HCT116 (cell line): ENCODE measurements at regions not wholly inside any gene's neighbourhood (a gene's known extent, or its start where the extent isn't known, plus 50 kb on each side); places are given as distances from the start of the nearest gene placed in this dataset.

Experiments
- ATAC-seq: fragments of 200-7000 bp; cut with Tn5 transposase; 2 replicates; pipeline ENCODE4 v1.9.1; 2020; ENCODE audit warnings: mild to moderate bottlenecking, moderate library complexity
- BruUV-seq: library from RNA; stranded (reverse); fragments of 400-500 nt; replicated peaks from 2 replicates; lab custom pipeline; 2021; lab: Mats Ljungman, UMichigan
- CTCF ChIA-PET: fragments of 300-600 bp; sonication (Branson Sonifier 250); formaldehyde crosslinking; loops from one replicate; lab custom pipeline; 2021; ENCODE audit warnings: antibody characterized with exemption; lab: Charles Lee
- POLR2A ChIA-PET: fragments of 300-600, 350-600 bp; sonication (Branson Sonifier 250); formaldehyde crosslinking; loops from one replicate; lab custom pipeline; 2021; ENCODE audit warnings: antibody characterized with exemption; lab: Charles Lee
- RAD21 ChIA-PET, 2 experiments: fragments of 300-600 bp; sonication (Branson Sonifier 250); formaldehyde crosslinking; loops; one replicate each; lab custom pipeline; 2023; ENCODE audit warnings: low total read pairs in 2 of 2; ENCODE audit not compliant: uncharacterized antibody in 2 of 2, unreplicated experiment in 2 of 2, low non-redundant PET in 1 of 2; lab: Charles Lee
- DNase-seq: peaks from one replicate; pipeline ENCODE4 v3.0.0-alpha.2; 2010; ENCODE audit warnings: low read depth, low spot score
- H2AFZ ChIP-seq: fragments of 200-600 bp; shearing (Covaris generic), sonication (generic); 2 replicates; pipeline ENCODE4 v1.6.1; 2017; ENCODE audit warnings: low read depth, mixed run types, mixed read lengths, antibody characterized with exemption, low read length; ENCODE audit not compliant: poor library complexity, severe bottlenecking
- H3K27ac ChIP-seq: 2 replicates; pipeline ENCODE4 v1.5.1; 2012; ENCODE audit warnings: low read depth, low read length
- H3K27me3 ChIP-seq: fragments of 200-600 bp; sonication (generic); 2 replicates; pipeline ENCODE4 v1.6.1; 2016; ENCODE audit warnings: mixed run types, low read length, mixed read lengths; ENCODE audit not compliant: insufficient read depth
- H3K36me3 ChIP-seq, 2 experiments: fragments of 200-500 bp in 1 of 2; fragments of 200-600 bp in 1 of 2; sonication (Bioruptor generic) in 1 of 2; sonication (generic) in 1 of 2; 2 replicates each; pipeline versions ENCODE4 v1.5.1 to v1.6.1; 2014 to 2016; ENCODE audit warnings: low read length in 2 of 2, inconsistent platforms in 1 of 2, mixed read lengths in 1 of 2, mixed run types in 1 of 2; ENCODE audit not compliant: insufficient read depth in 2 of 2, control insufficient read depth in 1 of 2
- H3K4me1 ChIP-seq, 2 experiments: fragments of 200-600 bp in 1 of 2; sonication (generic) in 1 of 2; 2 replicates each; pipeline versions ENCODE4 v1.5.1 to v1.6.1; 2012 to 2017; ENCODE audit warnings: low read length in 2 of 2, inconsistent platforms in 1 of 2, mild to moderate bottlenecking in 1 of 2, mixed read lengths in 1 of 2, mixed run types in 1 of 2, moderate library complexity in 1 of 2; ENCODE audit not compliant: insufficient read depth in 2 of 2, control insufficient read depth in 1 of 2
- H3K4me2 ChIP-seq: fragments of 200-600 bp; sonication (generic); 2 replicates; pipeline ENCODE4 v1.6.1; 2017; ENCODE audit warnings: mixed run types, low read length, mixed read lengths
- H3K4me3 ChIP-seq, 2 experiments: fragments of 200-600 bp in 1 of 2; sonication (generic) in 1 of 2; replicated peaks in 1 of 2; 2 replicates each; pipeline ENCODE4 v1.5.1; 2011 to 2016; ENCODE audit warnings: low read length in 2 of 2, control low read depth in 1 of 2, low read depth in 1 of 2, mild to moderate bottlenecking in 1 of 2, mixed read lengths in 1 of 2, mixed run types in 1 of 2
- H3K79me2 ChIP-seq: fragments of 200-600 bp; sonication (generic); 2 replicates; pipeline ENCODE4 v1.6.1; 2017; ENCODE audit warnings: mild to moderate bottlenecking, mixed run types, low read length, moderate library complexity, mixed read lengths; ENCODE audit not compliant: insufficient read depth
- H3K9ac ChIP-seq: fragments of 200-600 bp; sonication (generic); 2 replicates; pipeline ENCODE4 v1.6.1; 2016; ENCODE audit warnings: low read length, mixed read lengths
- H3K9me2 ChIP-seq: fragments of 200-600 bp; sonication (generic), shearing (Covaris generic); 2 replicates; pipeline ENCODE4 v1.6.1; 2017; ENCODE audit warnings: mixed run types, mild to moderate bottlenecking, moderate library complexity; ENCODE audit not compliant: insufficient read depth
- H3K9me3 ChIP-seq, 2 experiments: fragments of 200-500 bp in 1 of 2; fragments of 200-600 bp in 1 of 2; sonication (Bioruptor generic) in 1 of 2; sonication (generic) in 1 of 2; 2 replicates each; pipeline ENCODE4 v1.6.1; 2014 to 2017; ENCODE audit warnings: low read length in 2 of 2, mixed read lengths in 2 of 2, inconsistent platforms in 1 of 2, low read depth in 1 of 2, mild to moderate bottlenecking in 1 of 2, mixed run types in 1 of 2, moderate library complexity in 1 of 2; ENCODE audit not compliant: control insufficient read depth in 1 of 2, insufficient read depth in 1 of 2
- H4K20me1 ChIP-seq: fragments of 200-600 bp; sonication (generic), shearing (Covaris generic); 2 replicates; pipeline ENCODE4 v1.6.1; 2017; ENCODE audit warnings: mixed run types, mild to moderate bottlenecking, moderate library complexity; ENCODE audit not compliant: insufficient read depth
- ATF3 ChIP-seq: IDR thresholded peaks from 2 replicates; pipeline ENCODE4 v1.6.1; 2012
- CBX3 ChIP-seq: IDR thresholded peaks from 2 replicates; pipeline ENCODE4 v1.6.1; 2012; ENCODE audit warnings: low read depth
- CEBPB ChIP-seq: IDR thresholded peaks from 2 replicates; pipeline ENCODE4 v1.6.1; 2012; ENCODE audit warnings: low read depth
- CTCF ChIP-seq, 3 experiments: fragments of 200-600 bp in 1 of 3; sonication (generic) in 1 of 3; IDR thresholded peaks in 2 of 3; conservative IDR thresholded peaks in 1 of 3; 2 replicates each; pipeline ENCODE4 v1.5.1; 2012 to 2017; ENCODE audit warnings: low read depth in 2 of 3, low read length in 2 of 3, antibody characterized with exemption in 1 of 3, borderline replicate concordance in 1 of 3, control low read depth in 1 of 3, mild to moderate bottlenecking in 1 of 3, mixed read lengths in 1 of 3, mixed run types in 1 of 3, moderate library complexity in 1 of 3; ENCODE audit not compliant: insufficient read depth in 1 of 3
- EGR1 ChIP-seq: IDR thresholded peaks from 2 replicates; pipeline ENCODE4 v1.6.1; 2012; ENCODE audit warnings: low read depth
- EZH2phosphoT487 ChIP-seq: fragments of 200-600 bp; IDR thresholded peaks from 2 replicates; pipeline ENCODE4 v1.6.1; 2018; ENCODE audit warnings: antibody characterized with exemption, borderline replicate concordance
- FOSL1 ChIP-seq: IDR thresholded peaks from 2 replicates; pipeline ENCODE4 v1.6.1; 2012; ENCODE audit warnings: low read depth
- MAX ChIP-seq: IDR thresholded peaks from 2 replicates; pipeline ENCODE4 v1.6.1; 2012
- POLR2A ChIP-seq: IDR thresholded peaks from 2 replicates; pipeline ENCODE4 v1.7.0; 2011; ENCODE audit warnings: borderline replicate concordance; ENCODE audit not compliant: insufficient read depth, insufficient read length; ENCODE audit errors: extremely low read depth
- POLR2AphosphoS5 ChIP-seq: IDR thresholded peaks from 2 replicates; pipeline ENCODE4 v1.6.1; 2011; ENCODE audit warnings: mild to moderate bottlenecking, low read depth, low read length, moderate library complexity
- RAD21 ChIP-seq: IDR thresholded peaks from 2 replicates; pipeline ENCODE4 v1.6.1; 2012; ENCODE audit warnings: low read depth, mild to moderate bottlenecking
- SIN3A ChIP-seq: IDR thresholded peaks from 2 replicates; pipeline ENCODE4 v1.6.1; 2012; ENCODE audit warnings: low read depth
- SP1 ChIP-seq: IDR thresholded peaks from 2 replicates; pipeline ENCODE4 v1.6.1; 2012; ENCODE audit warnings: low read depth
- SRF ChIP-seq: IDR thresholded peaks from 2 replicates; pipeline ENCODE4 v1.6.1; 2012; ENCODE audit warnings: low read depth
- TCF7L2 ChIP-seq: IDR thresholded peaks from 2 replicates; pipeline ENCODE4 v1.7.0; 2011; ENCODE audit warnings: borderline replicate concordance, inconsistent platforms; ENCODE audit not compliant: insufficient read depth, insufficient read length; ENCODE audit errors: extremely low read depth
- YY1 ChIP-seq: IDR thresholded peaks from 2 replicates; pipeline ENCODE4 v1.6.1; 2011; ENCODE audit warnings: low read length, low read depth, moderate library complexity, mild to moderate bottlenecking; ENCODE audit not compliant: insufficient replicate concordance; ENCODE audit errors: extremely low read depth
- ZBTB33 ChIP-seq: IDR thresholded peaks from 2 replicates; pipeline ENCODE4 v1.6.1; 2011; ENCODE audit warnings: mild to moderate bottlenecking, low read length, moderate library complexity; ENCODE audit not compliant: insufficient replicate concordance; ENCODE audit errors: extremely low read depth
- ZFX ChIP-seq: fragments of 450-650 bp; IDR thresholded peaks from 2 replicates; pipeline ENCODE4 v1.6.1; 2017
- ZNF274 ChIP-seq: fragments of 200-500 bp; sonication (Bioruptor generic); IDR thresholded peaks from 2 replicates; pipeline ENCODE4 v1.6.1; 2014; ENCODE audit warnings: mild to moderate bottlenecking, low read depth, low read length, inconsistent platforms
- intact Hi-C: fragments of 100-400 bp; cut with micrococcal nuclease; formaldehyde crosslinking; loops from 2 replicates; pipeline ENCODE4 v1.10.0; 2022

- no peaks in the 10 kb centered on the region for H3K9me2 ChIP-seq
- no peaks in the 10 kb centered on the region for H4K20me1 ChIP-seq
- peaks cover 0 to 6% of the 10 kb centered on the region in 2 experiments; a peak in 2 of 4 replicates for H3K9me3 ChIP-seq
- BruUV-seq = no TSS peak
- H3K36me3 ChIP-seq = no peaks in the 10 kb centered on the region
- POLR2A ChIA-PET = no interaction called here
- TF ChIP-seq ZNF274 (no peak), EGR1 (no peak), CTCF (IDR thresholded peaks at IDR 0.05 in 2 of 3, conservative IDR thresholded peaks at IDR 0.05 in 1 of 3; ENCODE audit: borderline replicate concordance in 1 of 3, insufficient read depth in 1 of 3, low read depth in 2 of 3, low read length in 2 of 3) (no peak), RAD21 (no peak), ZFX (no peak), SRF (no peak), MAX (no peak), POLR2AphosphoS5 (no peak), CBX3 (no peak), SP1 (no peak), TCF7L2 (no peak), ATF3 (no peak), CEBPB (no peak), POLR2A (no peak), ZBTB33 (no peak), SIN3A (no peak), EZH2phosphoT487 (no peak), FOSL1 (no peak), YY1 (no peak)
- H3K4me1 ChIP-seq = no peaks in the 10 kb centered on the region
- DNase-seq = no peak
- RAD21 ChIA-PET = no interaction called here
- no peak overlapping the region for H2AFZ ChIP-seq
- no peak overlapping the region for H3K9ac ChIP-seq
- intact Hi-C loops = no loop called here
- no peak overlapping the region for H3K27ac ChIP-seq
- H3K4me3 ChIP-seq = no peak overlapping the region
- no peak overlapping the region for H3K4me2 ChIP-seq
- CTCF ChIA-PET = no interaction called here
- no peaks in the 10 kb centered on the region for H3K27me3 ChIP-seq
- ATAC-seq = no peak
- H3K79me2 ChIP-seq = no peaks in the 10 kb centered on the region
Measured at GRCh38 chr3:118196183-118196582, 838.5 kb downstream of the IGSF11 start.
